ENCODE measurements at regions not wholly inside any gene's neighbourhood (a gene's known extent, or its start where the extent isn't known, plus 50 kb on each side); places are given as distances from the start of the nearest gene placed in this dataset.

- no peak for DNase-seq
- ATAC-seq: no peak
- Histone ChIP-seq H3K27me3 (no peaks in the 10 kb centered on the region), H3K4me3 (no peak overlapping the region), H3K9me3 (no peaks in the 10 kb centered on the region), H3K4me1 (no peaks in the 10 kb centered on the region), H3K36me3 (no peaks in the 10 kb centered on the region), H3K27ac (no peak overlapping the region)
- intact Hi-C loops (cut with DNase I): no loop called here
- 71% methylated on average over 1 of the region's 1 CpG for WGBS (ENCODE audit: insufficient coverage, low coverage, low lambda C conversion rate, missing lambda C conversion rate)
- no peak for TF ChIP-seq POLR2A (IDR thresholded peaks at IDR 0.05)
- TF ChIP-seq CTCF (IDR thresholded peaks at IDR 0.05): no peak
Measured at GRCh38 chrX:3227526-3227925, 118.9 kb downstream of the MXRA5 start.

GRCh38 chrX:3226087-3226486 is 120.4 kb downstream of the MXRA5 start:
- ATAC-seq (no peak), DNase-seq (no peak)
- TF ChIP-seq CTCF (IDR thresholded peaks at IDR 0.05) (no peak), POLR2A (IDR thresholded peaks at IDR 0.05) (no peak)
- 50% methylated on average over 1 of the region's 2 CpGs for WGBS (ENCODE audit: insufficient coverage, low coverage, low lambda C conversion rate, missing lambda C conversion rate)
- H3K9me3 ChIP-seq: no peaks in the 10 kb centered on the region
- intact Hi-C loops (cut with DNase I): no loop called here
- no peaks in the 10 kb centered on the region for H3K27me3 ChIP-seq
- H3K36me3 ChIP-seq: no peaks in the 10 kb centered on the region
- H3K4me1 ChIP-seq: no peaks in the 10 kb centered on the region
- no peak overlapping the region for H3K27ac ChIP-seq
- no peak overlapping the region for H3K4me3 ChIP-seq

- intact Hi-C loops (cut with DNase I): no loop called here
- 67% methylated on average over 4 of the region's 4 CpGs for WGBS (ENCODE audit: insufficient coverage, low coverage, low lambda C conversion rate, missing lambda C conversion rate)
Measured at GRCh38 chrX:3221643-3222042, 124.8 kb downstream of the MXRA5 start.

GRCh38 chrX:3219667-3220066 is 126.8 kb downstream of the MXRA5 start:
- DNase-seq (no peak), ATAC-seq (no peak)
- WGBS (ENCODE audit: insufficient coverage, low coverage, low lambda C conversion rate, missing lambda C conversion rate): 70% methylated on average over 2 of the region's 5 CpGs
- Histone ChIP-seq H3K4me1 (no peaks in the 10 kb centered on the region), H3K36me3 (no peaks in the 10 kb centered on the region), H3K9me3 (no peaks in the 10 kb centered on the region), H3K4me3 (no peak overlapping the region), H3K27me3 (no peaks in the 10 kb centered on the region), H3K27ac (no peak overlapping the region)
- no peak for TF ChIP-seq POLR2A (IDR thresholded peaks at IDR 0.05)
- TF ChIP-seq CTCF (IDR thresholded peaks at IDR 0.05): no peak
- intact Hi-C loops (cut with DNase I): no loop called here

More at GRCh38 chrX:3221643-3222042, 124.8 kb downstream of the MXRA5 start:
- H3K9me3 ChIP-seq: no peaks in the 10 kb centered on the region
- no peak for ATAC-seq
- H3K4me3 ChIP-seq: no peak overlapping the region
- H3K36me3 ChIP-seq: no peaks in the 10 kb centered on the region
- H3K4me1 ChIP-seq: no peaks in the 10 kb centered on the region
- no peak overlapping the region for H3K27ac ChIP-seq
- no peak for TF ChIP-seq CTCF (IDR thresholded peaks at IDR 0.05)
- no peak for TF ChIP-seq POLR2A (IDR thresholded peaks at IDR 0.05)
- no peak for DNase-seq
- H3K27me3 ChIP-seq: no peaks in the 10 kb centered on the region

- ATAC-seq: no peak
- no peak overlapping the region for H3K27ac ChIP-seq
- WGBS (ENCODE audit: insufficient coverage, low coverage, low lambda C conversion rate, missing lambda C conversion rate): no CpG with 5 or more reads among the region's 6 CpGs
- no peaks in the 10 kb centered on the region for H3K9me3 ChIP-seq
- DNase-seq: no peak
- H3K36me3 ChIP-seq: no peaks in the 10 kb centered on the region
- intact Hi-C loops (cut with DNase I): no loop called here
- no peaks in the 10 kb centered on the region for H3K27me3 ChIP-seq
- H3K4me3 ChIP-seq: no peak overlapping the region
- no peaks in the 10 kb centered on the region for H3K4me1 ChIP-seq
- TF ChIP-seq POLR2A (IDR thresholded peaks at IDR 0.05) (no peak), CTCF (IDR thresholded peaks at IDR 0.05) (no peak)
Measured at GRCh38 chrX:3219231-3219630, 127.2 kb downstream of the MXRA5 start.

Data from right lobe of liver (tissue), 6 donors.